ENCODE measurements at regions not wholly inside any gene's neighbourhood (a gene's known extent, or its start where the extent isn't known, plus 50 kb on each side); places are given as distances from the start of the nearest gene placed in this dataset.

DNA sequence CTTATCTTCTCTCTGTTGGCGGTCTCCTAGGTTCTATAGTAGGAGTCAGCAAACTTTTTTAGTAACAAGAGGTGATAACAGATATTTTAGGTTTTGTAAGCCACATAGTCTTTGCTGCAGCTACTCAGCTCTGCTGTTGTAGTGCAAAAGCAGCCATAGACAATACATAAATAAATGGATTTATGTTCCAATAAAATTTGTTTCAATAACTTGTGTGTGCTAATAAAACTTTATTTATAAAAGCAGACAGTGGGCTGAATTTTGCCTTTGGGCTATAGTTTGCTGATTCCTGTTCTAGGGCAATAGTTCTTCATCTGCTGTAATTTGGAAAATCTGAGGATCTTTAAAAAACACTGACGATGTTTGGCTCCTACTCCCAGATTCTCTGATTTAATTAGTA is 469.4 kb upstream of the TNC start:
- no peak for DNase-seq

DNA sequence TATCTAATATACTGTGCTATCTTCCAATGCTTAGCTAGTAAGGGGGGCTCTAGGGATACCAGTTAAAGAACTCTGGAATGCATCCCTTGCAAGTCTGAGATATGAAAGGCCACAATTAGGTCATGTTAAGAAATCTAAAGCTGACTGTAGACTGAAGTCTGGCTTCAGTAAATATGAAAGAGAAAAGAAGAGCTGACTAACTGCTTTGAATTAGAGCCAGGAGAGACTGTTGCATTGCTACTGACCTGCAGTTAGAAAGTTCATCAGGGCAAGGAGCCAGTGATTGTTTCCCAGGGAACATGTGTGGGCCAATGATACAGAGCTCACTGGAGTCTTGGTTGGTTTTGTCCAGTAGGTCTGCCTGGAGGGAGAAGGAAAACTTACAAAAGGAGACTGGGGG is 472.1 kb upstream of the TNC start:
- DNase-seq: no peak

DNA sequence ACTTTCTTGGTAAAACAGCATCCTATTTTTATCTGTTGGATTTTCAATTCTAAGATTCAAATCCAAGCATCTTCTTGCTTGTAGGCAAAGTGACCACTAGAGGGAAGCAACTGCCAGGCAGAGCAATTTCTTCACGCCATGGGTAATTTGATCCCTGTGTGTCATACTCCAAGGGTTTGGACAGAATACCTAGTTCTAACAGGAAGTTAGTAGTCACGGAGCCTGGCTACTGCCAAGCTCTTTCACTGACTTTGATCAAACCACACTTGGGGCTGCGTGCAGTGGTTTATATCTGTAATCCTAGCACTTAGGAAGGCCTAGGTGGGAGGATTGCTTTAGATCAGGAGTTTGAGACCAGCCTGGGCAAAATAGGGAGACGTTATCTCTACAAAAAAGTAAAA is 473.6 kb upstream of the TNC start:
- DNase-seq: peak; percentile 50

DNA sequence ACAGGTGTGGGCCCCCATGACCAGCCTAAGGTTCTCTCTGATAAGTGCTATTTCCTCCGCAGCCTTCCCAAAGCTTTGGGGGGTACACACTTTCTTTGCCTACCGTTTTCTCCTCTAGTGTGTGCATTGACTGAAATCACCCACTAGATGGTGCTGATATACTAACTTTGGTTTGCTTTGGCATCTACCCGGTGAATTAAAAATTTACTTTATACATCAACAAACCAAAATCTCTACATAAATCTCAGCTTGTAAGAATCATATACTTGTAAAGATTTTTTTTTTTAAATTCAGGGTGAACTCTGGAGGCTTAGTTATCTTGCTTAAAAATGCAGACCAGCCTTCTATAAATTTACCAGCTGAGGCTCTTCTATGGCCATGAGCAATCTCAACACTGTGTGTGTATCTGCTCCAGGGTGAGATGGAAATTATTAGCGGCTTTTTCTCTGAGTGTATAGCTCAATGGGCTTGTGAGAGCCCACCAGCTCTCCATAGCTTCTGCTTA is 475.7 kb upstream of the TNC start:
- peak; percentile 29 for DNase-seq

DNA sequence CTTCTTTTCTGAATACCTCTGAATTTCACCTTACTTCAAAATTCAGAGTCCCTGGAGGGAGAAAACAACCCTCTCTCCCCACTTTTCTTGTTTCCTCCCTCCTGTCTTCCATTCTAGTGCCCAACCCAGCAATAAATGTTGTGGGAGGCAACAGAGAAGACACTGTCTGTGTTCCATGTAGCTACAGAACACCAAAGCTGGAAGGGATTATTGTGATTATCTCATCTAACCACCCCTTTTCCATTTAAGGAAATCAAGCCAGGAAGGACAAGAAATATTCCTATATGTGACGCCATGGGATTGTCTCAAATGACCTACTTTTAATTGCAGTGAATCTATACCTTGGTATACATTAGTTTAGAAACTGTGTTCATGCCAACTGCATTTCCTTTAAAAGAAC is 476.6 kb upstream of the TNC start:
- DNase-seq: no peak

DNA sequence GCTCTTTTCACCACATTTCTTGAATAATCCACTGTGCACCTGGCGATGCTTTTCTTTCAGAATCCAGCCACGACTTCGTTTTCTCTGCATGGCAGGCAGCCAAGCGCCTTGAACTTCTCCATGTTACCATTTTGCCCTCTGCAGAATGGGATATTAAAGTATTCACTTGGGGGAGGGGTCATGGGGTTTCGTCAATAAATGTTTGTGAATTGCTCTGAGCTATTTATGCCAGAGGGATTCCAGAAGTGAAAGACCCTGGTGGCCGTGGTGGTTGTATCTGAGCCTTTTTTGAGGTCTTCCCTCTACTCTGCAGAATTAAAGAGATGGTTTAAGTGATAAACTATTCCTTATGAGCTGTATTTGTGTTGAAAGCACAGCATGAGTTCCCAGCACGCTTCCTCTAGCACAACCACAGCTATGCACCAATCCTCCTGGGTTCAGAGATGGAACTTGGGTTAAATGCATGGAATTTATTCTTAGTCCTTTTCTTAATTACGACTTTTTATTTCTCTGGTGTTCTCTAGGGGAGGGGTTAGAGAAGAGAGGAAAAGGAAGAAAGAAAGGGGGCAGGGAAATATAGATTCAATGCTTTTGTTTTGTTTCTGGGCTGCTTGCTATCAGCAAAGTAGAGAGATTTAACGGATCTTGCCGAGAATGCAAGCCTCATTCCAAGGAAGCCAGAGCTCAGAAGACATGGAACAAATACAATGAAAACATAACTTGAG is 478.2 kb upstream of the TNC start:
- DNase-seq: no peak

DNA sequence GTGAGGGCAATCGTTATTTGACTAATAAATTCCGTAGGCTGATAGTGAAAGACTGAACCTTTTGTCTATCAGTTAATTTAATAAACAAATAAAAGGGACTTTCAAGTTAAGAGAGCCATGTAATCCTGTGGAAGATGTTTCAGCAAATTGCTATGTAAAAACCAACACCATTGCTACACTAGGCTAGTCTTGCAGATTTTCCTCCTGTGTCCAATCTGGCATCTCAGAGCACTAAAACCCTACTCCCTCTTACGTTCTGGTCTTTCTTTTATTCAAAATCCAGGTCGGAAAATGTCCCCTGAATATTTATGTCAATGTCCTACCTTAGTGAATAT is 478.8 kb upstream of the TNC start:
- no peak for DNase-seq

DNA sequence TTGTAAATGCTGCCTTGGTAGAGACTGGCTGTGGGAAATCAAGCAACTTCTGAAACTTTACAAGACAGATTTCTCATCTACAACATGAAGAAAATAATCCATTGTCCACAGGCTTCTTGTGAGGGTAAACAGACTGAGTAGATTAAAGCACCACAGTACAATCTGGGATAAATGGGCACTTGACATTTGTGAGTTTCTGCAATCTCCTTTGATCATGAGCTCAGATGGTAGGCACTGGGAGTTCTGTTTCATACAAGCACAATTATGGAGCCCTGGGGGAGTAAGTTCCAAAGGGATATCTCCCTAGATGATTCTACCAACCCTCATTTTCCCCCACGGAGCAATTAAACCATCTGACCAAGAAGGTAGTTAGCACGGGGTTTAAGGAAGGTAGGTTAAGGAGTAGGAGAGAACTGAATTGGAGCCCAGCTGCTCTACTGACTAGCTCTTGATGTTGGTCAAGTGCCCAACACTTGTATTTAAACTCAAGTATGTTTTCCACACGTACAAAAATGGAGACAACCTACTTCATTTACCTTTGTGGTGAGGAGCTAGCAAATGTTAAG is 479.5 kb upstream of the TNC start:
- no peak for DNase-seq

DNA sequence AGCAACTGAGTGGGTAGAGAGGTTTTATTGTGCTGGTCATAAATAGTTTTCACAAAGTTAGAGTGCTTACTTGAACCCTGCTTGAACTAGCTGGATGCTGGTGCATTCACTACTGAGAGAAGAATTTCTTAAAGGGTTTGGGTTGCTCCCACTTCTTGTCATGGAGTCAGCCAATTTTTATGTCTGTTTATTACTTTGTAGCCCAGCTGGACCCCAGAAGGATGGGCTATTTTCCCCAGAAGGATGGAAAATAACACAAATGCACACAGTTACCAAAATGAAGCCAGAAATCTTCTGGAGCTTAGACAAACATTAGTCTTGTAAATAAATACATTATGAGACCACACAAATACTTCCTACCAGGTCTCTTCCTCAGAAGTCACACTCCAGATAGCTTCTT is 480.8 kb upstream of the TNC start:
- no peak for DNase-seq

DNA sequence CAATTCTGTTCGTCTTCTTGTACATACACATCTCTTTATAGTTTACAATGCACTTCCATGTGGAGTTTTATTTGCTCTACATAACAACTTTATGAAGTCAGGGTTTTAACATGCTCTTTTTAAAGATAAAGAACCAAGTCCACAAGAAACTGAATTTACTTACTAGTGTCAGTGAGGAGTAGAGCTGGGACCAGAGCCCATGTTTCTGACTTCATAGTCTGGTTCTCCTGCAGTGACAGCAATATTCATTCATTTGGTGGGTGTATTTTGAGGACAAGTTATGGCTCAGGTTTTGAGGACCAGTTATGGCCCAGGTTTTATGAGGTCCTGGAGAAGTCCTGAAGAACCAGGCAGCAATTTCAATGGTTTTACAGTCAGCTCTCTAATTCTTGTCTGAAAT is 481.9 kb upstream of the TNC start:
- no peak for DNase-seq

DNA sequence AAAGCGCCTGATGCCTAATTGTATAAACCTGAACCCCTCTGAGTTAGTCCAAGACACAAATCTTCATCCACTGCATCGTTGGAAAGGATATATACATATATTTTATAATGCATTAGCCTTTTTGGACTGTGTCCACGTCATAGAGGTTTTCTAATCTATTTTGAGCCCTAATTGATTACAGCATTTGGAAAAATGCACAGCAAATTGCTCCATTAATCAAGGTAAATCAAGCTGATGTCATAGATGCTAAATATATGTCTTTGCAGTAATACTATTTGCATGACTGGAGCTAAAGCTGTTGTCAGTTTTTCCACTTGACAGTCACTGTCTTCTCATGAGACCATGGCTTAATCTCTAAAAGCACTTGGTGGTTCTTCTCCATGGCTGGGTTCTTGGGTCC is 483.5 kb upstream of the TNC start:
- no peak for DNase-seq

DNA sequence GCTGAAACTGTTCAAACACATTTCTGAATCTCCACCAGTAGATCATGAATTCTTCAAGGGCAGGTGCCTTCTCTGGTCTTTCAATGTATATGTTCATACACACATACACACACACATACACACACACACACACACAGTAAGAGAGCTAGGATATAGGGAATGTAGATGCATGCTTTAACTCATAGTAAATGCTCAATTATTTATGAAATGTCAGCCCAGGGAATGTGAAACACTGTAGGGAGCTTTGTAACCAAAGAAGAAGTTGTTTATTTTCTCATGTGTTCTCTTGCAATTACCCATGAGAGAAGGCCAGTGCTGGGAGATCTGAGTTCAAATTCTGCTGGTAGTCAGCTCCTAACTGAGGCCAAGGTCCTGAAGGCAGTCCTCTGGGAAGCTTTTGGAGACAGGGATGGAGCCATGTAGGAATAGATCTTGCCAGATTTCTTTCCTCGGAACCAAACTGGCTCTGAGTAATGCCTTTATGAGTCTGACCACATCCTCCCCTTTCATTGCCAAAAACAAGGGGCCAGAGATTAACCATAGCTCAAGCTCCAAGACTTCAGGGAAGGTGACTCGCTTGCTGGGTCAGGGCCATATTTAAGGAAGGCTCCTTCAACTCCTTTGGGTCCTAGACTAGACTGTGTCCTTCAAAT is 487.0 kb upstream of the TNC start:
- DNase-seq: no peak

DNA sequence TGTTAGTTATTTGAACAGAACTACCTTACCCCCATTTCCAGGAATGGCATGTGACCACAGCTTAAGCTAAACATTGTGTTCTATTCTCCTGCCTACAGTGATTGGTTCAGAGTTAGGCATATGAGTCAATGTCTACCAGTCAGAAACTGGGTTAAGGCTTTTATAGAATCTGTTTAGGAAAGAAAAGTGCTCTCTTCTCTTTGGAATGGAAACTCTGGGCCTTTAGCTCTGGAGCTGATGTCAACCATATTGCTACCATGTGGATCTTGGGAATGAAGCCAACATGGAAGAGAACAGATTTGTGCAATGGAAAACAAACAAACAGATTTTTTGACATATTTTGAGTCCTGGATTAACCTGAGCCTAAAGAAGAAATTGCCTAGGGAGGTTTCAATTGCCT is 488.9 kb upstream of the TNC start:
- DNase-seq: no peak

DNA sequence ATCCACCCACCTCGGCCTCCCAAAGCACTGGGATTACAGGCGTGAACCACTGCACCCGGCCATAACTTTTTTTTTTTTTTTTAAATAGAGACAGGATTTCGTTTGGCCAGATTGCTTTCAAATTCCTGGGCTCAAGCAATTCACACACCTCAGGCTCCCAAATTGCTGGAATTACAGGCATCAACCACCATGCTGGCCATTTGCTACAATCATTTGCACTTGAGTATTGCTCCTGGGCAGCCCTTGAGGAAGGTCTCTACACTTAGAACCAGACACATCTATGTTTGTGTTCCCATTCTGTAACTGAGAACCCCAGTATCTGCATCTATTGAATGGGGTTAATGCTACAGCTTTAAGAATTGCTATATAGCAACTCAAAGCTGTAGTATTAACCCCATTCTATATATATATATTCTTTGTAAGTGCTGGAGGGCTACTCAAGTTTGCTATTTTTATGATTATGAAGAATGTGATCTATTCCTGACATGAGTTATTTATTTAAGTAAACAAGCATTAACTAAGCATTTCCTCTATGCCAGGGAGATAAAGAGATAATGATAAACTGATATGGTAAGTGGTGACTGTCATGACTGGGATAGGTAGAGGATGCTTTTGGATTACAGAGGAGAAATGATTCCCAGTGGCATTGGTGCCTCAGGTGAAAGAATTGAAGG is 496.5 kb upstream of the TNC start:
- no peak for DNase-seq

DNA sequence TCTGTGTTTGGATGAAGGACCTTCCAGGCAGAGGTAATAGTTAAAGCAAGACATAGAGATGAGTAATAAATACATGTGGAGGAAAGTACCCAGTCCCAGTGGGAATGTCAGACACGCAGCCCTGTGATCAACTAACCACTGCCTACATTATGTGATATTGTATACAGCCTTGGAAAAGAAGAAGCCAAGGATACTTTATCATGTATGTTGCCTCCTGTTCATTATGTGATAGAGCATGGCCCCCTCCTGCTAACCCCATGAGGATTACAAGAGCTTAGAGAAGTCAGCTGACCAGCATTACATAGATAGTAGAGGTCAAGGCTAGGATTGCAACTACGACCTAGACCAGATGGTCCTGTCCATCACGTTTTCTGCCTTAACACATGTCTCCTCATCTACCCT is 497.0 kb upstream of the TNC start:
- DNase-seq: no peak

DNA sequence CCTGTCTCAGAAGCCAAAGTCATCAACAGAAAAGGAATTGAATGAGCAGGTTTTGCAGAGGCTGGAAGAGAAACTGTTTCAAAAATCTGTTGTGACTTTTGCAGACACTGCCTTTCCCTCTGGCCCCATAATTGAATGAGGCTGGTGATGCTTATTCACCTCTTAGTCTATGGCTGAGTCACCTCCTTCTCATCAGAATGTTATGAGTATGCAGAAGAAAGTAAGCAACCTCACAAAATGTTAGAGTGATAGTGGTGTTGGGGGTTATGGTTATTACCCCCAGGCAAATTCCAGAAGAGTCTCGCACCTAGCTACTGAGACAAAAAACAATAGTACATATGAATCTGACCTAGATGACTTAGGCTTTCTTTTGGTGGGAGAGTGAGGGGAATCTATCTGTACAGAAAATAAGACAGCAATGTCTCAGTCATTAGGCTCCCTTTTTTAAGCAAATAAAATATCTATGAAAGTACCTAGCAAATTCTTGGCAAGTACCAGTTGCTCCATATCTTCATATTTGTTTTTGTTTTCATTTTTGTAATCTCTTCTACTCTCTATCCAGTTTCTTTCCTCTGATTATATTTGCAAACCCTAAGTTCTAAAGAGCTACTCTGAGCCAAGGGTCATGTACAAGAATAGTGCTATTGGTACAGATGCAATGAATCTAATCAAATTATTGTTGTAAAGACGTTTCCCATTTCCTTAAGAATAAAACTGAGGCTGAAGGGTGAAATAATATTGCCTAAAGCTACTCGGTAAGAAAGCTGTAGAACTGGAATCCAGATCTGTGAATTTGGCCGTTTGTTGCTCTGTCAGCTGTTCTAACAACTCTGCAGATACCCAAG is 498.1 kb upstream of the TNC start:
- no peak for DNase-seq

DNA sequence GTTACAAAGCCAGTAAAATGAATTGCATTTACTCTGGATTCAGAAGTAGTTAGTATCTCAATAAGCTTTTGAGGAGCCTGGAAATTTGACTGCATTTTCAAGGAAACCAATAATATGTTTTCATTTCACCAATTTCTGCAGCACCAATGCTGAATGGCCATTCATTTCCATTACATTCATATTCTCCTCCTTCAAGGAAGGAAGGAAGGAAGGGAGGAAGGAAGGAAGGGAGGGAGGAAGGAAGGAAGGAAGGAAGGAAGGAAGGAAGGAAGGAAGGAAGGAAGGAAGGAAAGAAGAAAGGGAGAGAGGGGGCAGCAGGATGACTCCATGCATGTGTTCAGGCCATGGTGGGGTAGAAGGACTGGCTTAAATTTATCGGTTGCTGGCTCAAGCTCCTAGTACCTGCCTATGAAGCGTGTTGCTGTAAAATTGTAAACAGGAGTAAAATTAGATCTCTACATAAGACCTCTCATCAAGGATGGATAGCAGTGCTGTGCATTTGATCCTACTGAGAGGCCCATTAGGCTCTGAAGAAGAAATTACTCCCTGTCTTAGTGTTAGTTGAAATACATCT is 498.8 kb upstream of the TNC start:
- no peak for DNase-seq

DNA sequence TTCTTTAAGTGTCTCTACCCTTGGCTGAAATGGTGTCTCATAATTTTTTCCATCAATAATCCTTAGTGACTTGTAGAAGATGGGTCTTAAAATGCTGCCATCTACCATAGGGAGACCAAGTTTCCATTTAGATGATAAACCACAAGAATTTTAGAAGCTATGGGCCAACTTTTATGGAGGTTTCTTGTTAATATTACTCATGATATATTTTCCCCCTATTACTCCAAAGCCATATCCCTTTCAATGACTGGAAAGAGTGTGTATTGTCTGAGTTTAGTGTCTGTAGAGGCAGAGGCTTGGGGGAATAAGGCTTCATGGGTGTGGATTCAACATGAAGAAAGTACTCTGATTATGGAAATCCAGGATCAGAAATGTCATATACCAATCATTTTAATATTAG is 507.3 kb upstream of the TNC start:
- DNase-seq: no peak

DNA sequence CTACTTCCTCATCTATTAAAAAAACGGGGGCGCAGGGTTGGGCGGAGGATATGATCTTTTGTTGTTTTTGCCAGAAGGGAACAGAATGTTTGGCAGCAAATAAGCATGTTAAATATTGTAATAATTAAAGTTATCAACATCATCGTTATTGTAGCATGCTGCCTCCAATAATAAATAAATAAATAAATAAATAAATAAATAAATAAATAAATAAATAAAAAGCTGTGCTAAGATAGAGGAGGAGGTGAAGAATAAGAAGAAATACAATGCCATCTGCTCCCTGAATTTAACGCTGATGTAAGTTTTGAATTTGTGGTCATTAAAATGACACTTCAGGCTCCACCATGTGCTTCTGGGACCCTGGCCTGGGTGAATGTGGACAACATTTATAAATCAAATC is 508.0 kb upstream of the TNC start:
- DNase-seq: no peak

DNA sequence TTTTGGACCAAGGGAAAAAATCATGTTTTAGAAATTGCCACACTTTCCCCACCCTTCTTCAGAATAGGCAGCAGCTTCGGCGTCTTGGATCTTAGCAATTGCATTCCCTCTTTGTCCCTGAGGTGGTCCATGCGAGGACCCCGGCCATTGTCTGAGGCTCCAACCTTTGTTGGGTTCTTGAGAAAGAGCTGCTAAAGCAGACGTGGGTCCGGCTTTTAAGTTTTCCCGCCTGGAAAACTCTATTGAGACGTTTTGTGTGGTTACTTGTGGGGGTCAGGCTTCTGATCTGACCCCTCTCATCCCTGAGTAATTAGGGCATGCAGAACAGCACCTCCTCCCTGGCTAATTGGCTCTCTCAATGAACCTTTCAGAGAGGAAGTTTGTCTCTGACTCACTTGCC is 509.6 kb upstream of the TNC start:
- no peak for DNase-seq

DNA sequence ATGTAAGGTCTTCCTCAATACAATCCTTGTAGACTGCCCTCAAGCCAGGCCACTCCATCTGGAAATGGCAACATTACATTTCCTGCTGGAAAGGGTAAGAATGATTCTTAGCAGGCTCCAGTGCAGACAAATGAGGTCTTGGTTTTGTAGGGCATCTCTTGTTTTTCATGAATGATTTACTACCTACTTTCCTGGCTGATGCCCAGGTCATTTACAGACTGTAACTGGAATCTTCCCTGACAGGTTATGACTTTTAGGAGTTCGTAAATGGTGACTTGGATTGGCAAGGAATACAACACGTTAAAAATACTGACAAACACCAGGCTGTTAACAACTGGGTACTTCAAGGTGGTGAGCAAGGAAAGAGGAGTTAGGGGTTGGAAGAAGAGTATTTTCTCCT is 510.5 kb upstream of the TNC start:
- DNase-seq: no peak

Data from suppressor macrophage treated with lipopolysaccharide for 4 hours (primary cell).